ENCODE measurements at regions not wholly inside any gene's neighbourhood (a gene's known extent, or its start where the extent isn't known, plus 50 kb on each side); places are given as distances from the start of the nearest gene placed in this dataset.

DNA sequence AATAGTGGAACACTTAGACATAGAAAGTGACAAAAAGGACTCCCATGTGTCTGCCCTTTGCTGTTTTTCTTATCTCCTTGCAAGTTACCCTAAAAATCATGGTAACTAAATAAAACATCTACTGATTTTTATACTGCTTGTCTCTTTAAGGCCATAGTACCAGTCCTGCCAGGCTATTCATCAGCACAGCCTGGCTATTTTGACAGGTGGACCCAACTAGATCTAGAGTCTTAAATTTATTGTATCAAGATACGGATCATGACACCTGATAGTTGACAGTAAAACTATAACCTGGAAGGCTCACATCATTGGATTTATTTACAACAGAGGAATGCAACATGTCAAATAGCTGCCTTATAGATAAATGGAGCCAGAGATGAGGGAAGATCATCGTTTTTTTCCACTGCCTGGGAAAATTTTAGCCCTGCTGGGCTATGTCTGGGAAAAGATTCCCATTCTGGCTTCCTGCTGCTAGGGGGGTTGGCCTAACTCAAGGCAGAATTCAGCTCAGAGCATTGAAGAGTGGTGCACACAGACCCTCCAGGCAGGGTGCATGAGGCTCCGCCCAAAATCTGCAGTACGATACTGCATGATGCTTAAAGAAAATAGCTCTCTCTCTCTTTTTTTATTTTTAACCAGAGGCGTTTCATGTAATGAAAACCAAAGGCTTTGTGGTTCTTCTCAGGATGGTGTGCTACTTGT, 292.0 kb upstream of the FZD8 start:
- TF ChIP-seq YY1 (IDR thresholded peaks at IDR 0.05; ENCODE audit: insufficient read depth, insufficient read length): no peak
- TF ChIP-seq ZNF274 (IDR thresholded peaks at IDR 0.05; ENCODE audit: low read depth, low read length): no peak
- TF ChIP-seq SUZ12 (IDR thresholded peaks at IDR 0.05; ENCODE audit: extremely low read depth, insufficient read depth, insufficient read length): no peak

Measured in NT2/D1 (cell line).